Esophagus squamous epithelium (tissue), 4 donors: ENCODE measurements at regions not wholly inside any gene's neighbourhood (a gene's known extent, or its start where the extent isn't known, plus 50 kb on each side); places are given as distances from the start of the nearest gene placed in this dataset.

Source experiments
- POLR2A ChIP-seq, 4 donors: fragments of 450-650 bp; IDR thresholded peaks; one replicate each; pipeline ENCODE4 v1.6.1; 2017; ENCODE audit warnings: antibody characterized with exemption in 4 of 4, mild to moderate bottlenecking in 4 of 4, moderate library complexity in 3 of 4
- TF ChIP-seq, protein P1 (sequence below), 6 experiments: fragments of 450-650 bp in 4 of 6; fragments of 200-600 bp in 2 of 6; sonication (generic) in 2 of 6; IDR thresholded peaks; one replicate each; pipeline ENCODE4 v1.5.1; 2016 to 2019; ENCODE audit warnings: antibody characterized with exemption in 6 of 6, mild to moderate bottlenecking in 4 of 6, moderate library complexity in 4 of 6

DNA sequence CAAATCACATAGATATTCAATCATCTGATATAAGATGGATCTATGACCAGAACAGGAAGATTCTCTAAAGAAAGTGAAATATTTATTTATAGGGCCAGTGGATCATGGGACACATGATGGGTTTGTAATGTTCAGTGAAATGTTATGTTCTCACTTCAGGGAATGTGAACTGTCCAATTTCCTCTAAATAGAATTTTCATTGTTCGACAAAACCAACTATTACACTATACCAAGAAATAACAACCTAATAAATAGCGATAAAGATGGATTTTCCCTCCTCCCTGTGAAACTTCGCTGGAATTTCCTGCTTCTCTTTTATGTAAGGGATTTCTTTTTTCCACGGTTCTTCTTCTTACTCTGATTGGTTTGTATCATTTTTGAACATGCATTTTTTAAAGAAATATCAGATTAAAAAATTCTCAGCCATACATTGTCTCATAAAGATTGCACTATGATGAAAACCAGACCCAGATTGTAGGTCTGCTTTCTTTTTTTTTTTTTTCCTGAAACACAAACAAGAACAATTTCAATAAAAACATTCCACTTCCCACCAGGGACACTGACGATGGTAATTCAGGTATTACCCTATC lies 139.8 kb upstream of the ZEB1 start:
- TF ChIP-seq, protein P1, sequence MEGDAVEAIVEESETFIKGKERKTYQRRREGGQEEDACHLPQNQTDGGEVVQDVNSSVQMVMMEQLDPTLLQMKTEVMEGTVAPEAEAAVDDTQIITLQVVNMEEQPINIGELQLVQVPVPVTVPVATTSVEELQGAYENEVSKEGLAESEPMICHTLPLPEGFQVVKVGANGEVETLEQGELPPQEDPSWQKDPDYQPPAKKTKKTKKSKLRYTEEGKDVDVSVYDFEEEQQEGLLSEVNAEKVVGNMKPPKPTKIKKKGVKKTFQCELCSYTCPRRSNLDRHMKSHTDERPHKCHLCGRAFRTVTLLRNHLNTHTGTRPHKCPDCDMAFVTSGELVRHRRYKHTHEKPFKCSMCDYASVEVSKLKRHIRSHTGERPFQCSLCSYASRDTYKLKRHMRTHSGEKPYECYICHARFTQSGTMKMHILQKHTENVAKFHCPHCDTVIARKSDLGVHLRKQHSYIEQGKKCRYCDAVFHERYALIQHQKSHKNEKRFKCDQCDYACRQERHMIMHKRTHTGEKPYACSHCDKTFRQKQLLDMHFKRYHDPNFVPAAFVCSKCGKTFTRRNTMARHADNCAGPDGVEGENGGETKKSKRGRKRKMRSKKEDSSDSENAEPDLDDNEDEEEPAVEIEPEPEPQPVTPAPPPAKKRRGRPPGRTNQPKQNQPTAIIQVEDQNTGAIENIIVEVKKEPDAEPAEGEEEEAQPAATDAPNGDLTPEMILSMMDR (IDR thresholded peaks at IDR 0.05), result no peak
- no peak for TF ChIP-seq POLR2A (IDR thresholded peaks at IDR 0.05)
